ENCODE measurements at regions not wholly inside any gene's neighbourhood (a gene's known extent, or its start where the extent isn't known, plus 50 kb on each side); places are given as distances from the start of the nearest gene placed in this dataset.
A peak's percentile ranks its signal among the peaks of the same experiment; 100 is the strongest.
"Not testable (repeated sequence)": the region's sequence is repeated elsewhere in the genome, so short reads cannot be mapped to it uniquely, and the experiment has no call there.

GRCh38 chr6:134425917-134426316, 108.0 kb upstream of the SGK1 start:
- DNase-seq (ENCODE audit: low spot score) = not testable (repeated sequence)

- no peak for DNase-seq (ENCODE audit: low spot score)
Measured at GRCh38 chr6:134425513-134425912, 107.6 kb upstream of the SGK1 start.

DNA sequence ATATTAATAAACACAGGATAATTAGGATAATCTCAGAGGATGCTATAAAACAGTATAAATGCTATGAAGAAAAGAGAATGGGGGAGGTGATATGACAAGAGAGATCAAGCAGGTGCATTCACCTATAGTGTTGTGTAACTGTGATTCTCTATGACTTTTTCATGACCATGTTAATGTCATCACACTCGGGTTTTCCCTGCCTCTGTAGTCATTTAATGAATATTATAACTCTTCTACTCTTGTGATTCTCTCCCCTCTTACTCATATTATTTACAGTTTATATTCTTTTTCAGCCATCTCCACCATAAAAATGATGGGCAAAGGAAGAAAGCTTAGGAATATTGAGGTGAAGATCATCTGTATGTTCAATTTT, 106.9 kb upstream of the SGK1 start:
- no peak for DNase-seq (ENCODE audit: low spot score)

- no peak for DNase-seq (ENCODE audit: low spot score)
Measured at GRCh38 chr6:134424165-134424797, 106.4 kb upstream of the SGK1 start.

DNA sequence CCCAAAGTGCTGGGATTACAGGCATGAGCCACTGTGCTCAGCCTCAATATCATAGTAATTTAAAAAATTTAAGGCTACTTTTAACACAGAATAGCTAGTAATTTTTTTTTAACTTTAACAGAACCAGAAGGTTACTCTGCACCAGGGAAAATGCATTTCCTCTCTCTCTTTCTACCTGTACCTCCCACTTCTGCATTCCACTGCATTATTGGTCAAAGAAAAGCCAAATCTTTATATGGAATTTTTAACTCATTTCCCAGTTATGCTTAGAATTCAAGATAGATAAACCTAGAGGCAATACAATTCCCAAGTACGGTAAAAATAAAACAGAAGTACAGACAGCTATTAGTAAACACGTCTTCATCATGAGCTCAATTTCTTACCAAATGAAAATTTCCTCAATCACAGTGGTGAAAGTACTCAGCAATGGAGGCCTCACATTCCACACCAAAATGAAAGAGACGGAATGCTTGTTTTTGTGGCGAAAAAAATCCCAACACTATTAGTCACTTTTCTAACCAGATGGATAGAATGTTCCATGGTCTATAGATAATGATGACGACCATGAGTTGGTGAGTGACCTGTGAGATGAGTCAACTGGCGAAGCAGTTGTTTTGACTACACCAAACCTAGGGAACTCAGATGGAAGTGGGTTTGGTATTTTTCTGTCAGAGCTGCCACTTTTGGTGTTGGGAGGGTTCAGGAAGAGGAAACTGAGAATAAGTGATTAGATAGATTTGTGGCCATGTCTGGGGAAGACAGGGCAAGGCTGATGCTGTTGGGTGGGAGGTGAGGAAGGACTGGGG, 104.7 kb upstream of the SGK1 start:
- DNase-seq (ENCODE audit: low spot score) = peak; percentile 43

- no peak for DNase-seq (ENCODE audit: low spot score)
Measured at GRCh38 chr6:134421501-134421900, 103.6 kb upstream of the SGK1 start.

DNA sequence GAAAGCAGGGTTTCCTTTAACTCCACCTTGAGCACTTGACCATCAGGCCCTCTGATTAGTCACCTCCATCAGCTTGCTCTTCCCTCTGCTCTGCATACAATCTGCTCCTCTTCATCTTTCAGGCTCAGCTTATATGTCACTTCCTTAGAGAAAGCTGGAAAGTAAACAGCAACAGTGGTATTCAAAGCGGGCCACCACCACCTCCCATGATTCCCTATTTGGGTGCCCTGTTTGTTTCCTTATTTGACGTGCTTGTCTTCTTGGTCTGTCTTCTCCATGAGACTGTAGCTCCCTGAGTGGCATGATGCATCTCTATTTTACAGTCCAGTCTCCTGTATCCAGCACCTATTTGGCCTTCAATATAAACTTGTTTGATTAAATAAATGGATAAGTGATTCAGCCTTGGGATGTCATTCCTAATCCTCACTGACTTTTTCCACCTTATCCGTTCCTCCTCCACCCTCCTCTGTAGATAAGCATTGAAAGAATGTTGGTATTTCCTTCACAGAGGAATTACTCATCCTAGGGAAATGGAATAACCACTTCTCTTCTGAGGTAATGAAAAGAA, 102.8 kb upstream of the SGK1 start:
- no peak for DNase-seq (ENCODE audit: low spot score)

GRCh38 chr6:134419716-134420115, 101.8 kb upstream of the SGK1 start:
- DNase-seq (ENCODE audit: low spot score) = no peak

GRCh38 chr6:134416418-134417154, 98.7 kb upstream of the SGK1 start:
- DNase-seq (ENCODE audit: low spot score) = no peak

DNA sequence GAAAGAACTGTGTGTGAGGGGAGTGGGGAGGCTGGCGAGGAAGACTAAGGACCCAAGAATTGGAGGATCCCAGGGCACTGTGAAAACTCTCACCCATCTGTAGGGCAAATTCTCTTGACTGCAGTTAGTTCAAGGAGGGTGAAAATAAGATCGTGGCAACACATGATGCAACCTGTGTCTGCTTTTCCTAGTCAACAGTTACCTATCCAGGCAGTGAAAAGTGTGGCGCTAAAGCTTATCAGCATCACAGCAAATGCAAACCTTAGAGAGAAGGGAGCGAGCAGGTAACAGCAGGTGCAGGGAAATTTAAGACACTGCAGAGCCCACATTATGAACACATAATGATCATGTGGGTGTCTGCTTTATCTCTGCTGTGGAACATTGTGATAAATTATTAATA, 97.7 kb upstream of the SGK1 start:
- no peak for DNase-seq (ENCODE audit: low spot score)

DNA sequence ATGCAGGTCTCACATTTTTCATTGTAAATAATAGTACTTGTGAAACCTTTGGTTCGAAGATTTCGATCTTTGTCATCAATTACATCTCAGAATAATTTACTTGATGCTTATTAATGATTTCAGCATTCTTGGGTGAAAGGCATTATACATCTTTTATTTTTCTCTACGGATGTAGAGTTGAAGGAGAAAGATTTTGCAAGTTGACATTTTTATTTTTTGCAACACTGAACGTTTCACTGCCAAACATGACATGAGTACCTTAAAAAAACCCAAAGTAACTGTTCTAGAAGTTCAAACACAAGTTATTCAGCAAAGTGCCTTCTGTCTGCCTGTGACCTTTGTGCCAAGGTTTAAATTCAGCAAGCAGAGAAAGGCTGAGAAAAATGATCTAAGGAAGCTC, 97.3 kb upstream of the SGK1 start:
- no peak for DNase-seq (ENCODE audit: low spot score)

DNA sequence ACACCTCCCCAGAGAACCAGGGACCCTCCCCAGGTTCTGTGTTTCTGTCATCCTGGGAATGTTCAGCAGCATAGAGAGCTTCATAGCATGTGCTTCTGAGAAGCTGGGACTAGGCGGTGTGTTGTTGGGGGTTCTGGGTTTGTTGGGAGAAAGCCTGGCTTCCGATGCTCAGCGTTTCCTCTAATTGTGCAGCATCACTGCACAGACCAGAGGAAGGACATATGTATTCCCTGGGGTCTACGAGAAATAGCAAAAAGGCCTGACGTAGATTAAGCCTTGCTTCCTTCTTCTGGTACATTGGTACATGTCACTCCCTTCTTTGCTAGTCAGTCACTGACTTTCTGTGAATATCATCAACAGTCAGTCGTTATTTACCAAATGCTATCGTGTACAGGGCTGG, 96.9 kb upstream of the SGK1 start:
- no peak for DNase-seq (ENCODE audit: low spot score)

- no peak for DNase-seq (ENCODE audit: low spot score)
Measured at GRCh38 chr6:134413241-134413643, 95.3 kb upstream of the SGK1 start.

GRCh38 chr6:134410541-134410940, 92.6 kb upstream of the SGK1 start:
- no peak for DNase-seq (ENCODE audit: low spot score)

GRCh38 chr6:134407791-134408190, 89.9 kb upstream of the SGK1 start:
- no peak for DNase-seq (ENCODE audit: low spot score)

DNA sequence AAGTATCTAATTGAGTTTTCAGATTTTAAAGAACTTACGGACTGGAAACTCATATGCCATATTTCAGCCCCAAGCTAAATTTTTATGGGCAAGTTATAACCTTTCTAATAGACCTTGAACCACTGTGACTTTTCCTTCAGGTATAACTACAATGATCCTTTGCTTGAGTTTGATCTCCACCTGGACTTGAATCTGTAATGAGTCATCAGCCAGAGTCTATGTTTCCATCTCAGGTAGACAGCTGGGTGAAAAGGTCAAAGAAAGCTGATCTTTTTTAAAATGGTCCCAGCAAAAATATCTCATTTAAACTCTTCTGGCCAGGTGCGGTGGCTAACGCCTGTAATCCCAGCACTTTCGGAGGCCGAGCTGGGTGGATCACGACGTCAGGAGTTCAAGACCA, 88.4 kb upstream of the SGK1 start:
- no peak for DNase-seq (ENCODE audit: low spot score)

- no peak for DNase-seq (ENCODE audit: low spot score)
Measured at GRCh38 chr6:134405386-134406087, 87.6 kb upstream of the SGK1 start.

DNA sequence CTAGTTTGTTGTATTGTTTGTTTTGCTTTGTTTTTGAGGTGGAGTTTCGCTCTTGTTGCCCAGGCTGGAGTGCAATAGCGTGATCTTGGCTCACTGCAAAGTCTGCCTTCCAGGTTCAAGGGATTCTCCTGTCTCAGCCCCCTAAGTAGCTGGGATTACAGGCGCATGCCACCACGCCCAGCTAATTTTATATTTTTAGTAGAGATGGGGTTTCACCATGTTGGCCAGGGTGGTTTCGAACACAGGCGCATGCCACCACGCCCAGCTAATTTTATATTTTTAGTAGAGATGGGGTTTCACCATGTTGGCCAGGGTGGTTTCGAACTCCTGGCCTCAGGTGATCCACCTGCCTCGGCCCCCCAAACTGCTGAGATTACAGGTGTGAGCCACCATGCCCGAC, 85.4 kb upstream of the SGK1 start:
- DNase-seq (ENCODE audit: low spot score) = not testable (repeated sequence)

- no peak for DNase-seq (ENCODE audit: low spot score)
Measured at GRCh38 chr6:134402372-134402984, 84.6 kb upstream of the SGK1 start.

GRCh38 chr6:134400941-134401340, 83.0 kb upstream of the SGK1 start:
- DNase-seq (ENCODE audit: low spot score) = no peak

DNA sequence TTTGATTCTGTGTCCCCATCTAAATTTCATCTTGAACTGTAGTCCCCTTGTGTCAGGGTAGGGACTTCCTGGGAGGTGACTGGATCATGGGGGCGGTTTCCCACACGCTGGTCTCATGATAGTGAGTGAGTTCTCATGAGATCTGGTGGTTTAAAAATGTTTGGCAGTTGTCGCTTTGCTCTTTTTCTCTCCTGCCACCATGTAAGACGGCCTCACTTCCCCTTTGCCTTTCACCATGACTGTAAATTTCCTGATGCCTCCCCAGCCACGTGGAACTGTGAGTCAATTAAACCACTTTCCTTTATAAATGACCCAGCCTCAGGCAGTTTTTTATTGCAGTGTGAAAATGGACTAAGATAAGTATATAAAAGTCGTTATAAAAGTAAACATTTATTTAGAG, 80.5 kb upstream of the SGK1 start:
- peak; percentile 17 for DNase-seq (ENCODE audit: low spot score)

DNA sequence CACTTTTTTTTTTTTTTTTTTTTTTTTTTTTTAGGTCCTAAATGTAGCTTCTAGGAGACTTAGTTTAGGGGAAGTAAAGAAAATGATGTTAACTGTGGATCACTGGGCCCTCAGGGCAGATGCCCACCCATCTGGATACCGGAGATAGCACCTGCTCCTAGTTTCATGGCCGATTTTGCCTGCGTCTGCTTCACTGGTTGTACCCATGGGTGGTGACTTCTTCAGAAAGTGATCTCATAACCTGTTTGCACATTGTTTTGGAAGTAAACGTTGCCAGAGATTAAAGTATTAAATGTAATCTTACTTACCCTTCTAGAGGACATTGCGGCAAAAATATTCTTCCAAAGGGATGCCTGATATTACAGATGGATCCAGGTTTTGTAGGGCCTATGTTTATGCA, 79.8 kb upstream of the SGK1 start:
- DNase-seq (ENCODE audit: low spot score) = no peak
